DOHH2 (cell line): ENCODE measurements at regions not wholly inside any gene's neighbourhood (a gene's known extent, or its start where the extent isn't known, plus 50 kb on each side); places are given as distances from the start of the nearest gene placed in this dataset.

Source experiments
- H3F3A ChIP-seq: fragments of 200-600 bp; sonication (generic), shearing (Covaris generic); 2 replicates; pipeline ENCODE4 v1.6.0; 2016; ENCODE audit warnings: antibody characterized with exemption, mild to moderate bottlenecking; ENCODE audit not compliant: control insufficient read depth, insufficient read depth
- H3K27ac ChIP-seq: fragments of 200-600 bp; sonication (generic); 2 replicates; pipeline ENCODE4 v1.5.1; 2014; ENCODE audit warnings: low read depth, mild to moderate bottlenecking, low read length, moderate library complexity
- H3K27me3 ChIP-seq: fragments of 200-600 bp; sonication (generic); 2 replicates; pipeline ENCODE4 v1.6.1; 2014; ENCODE audit warnings: mild to moderate bottlenecking, low read length, mixed read lengths; ENCODE audit not compliant: control insufficient read depth
- H3K36me3 ChIP-seq: fragments of 200-600 bp; sonication (generic); 2 replicates; pipeline ENCODE4 v1.6.1; 2014; ENCODE audit warnings: mild to moderate bottlenecking, low read length, moderate library complexity, mixed read lengths; ENCODE audit not compliant: control insufficient read depth
- H3K4me1 ChIP-seq: fragments of 200-600 bp; sonication (generic); 2 replicates; pipeline ENCODE4 v1.6.1; 2014; ENCODE audit warnings: mild to moderate bottlenecking, low read length, mixed read lengths; ENCODE audit not compliant: control insufficient read depth
- H3K4me2 ChIP-seq: fragments of 200-600 bp; sonication (generic); 2 replicates; pipeline ENCODE4 v1.6.0; 2014; ENCODE audit warnings: mild to moderate bottlenecking, low read length, moderate library complexity
- H3K4me3 ChIP-seq: fragments of 200-600 bp; sonication (generic); 2 replicates; pipeline ENCODE4 v1.5.1; 2014; ENCODE audit warnings: mild to moderate bottlenecking, low read length, mixed read lengths
- H3K79me2 ChIP-seq: fragments of 200-600 bp; sonication (generic); 2 replicates; pipeline ENCODE4 v1.6.1; 2014; ENCODE audit warnings: mild to moderate bottlenecking, low read length, mixed read lengths; ENCODE audit not compliant: control insufficient read depth
- H3K9me2 ChIP-seq: fragments of 200-600 bp; sonication (generic); replicated peaks from 2 replicates; pipeline ENCODE4 v1.6.1; 2014; ENCODE audit warnings: mild to moderate bottlenecking, low read length, mixed read lengths; ENCODE audit not compliant: control insufficient read depth
- H3K9me3 ChIP-seq: fragments of 200-600 bp; sonication (generic); 2 replicates; pipeline ENCODE4 v1.6.1; 2014; ENCODE audit warnings: antibody characterized with exemption, low read length, mixed read lengths; ENCODE audit not compliant: control insufficient read depth, insufficient read depth
- H4K20me1 ChIP-seq: fragments of 200-600 bp; sonication (generic); 2 replicates; pipeline ENCODE4 v1.6.0; 2014; ENCODE audit warnings: low read depth, mild to moderate bottlenecking, antibody characterized with exemption, low read length, moderate library complexity; ENCODE audit not compliant: control insufficient read depth, insufficient read depth
- EZH2phosphoT487 ChIP-seq: fragments of 200-600 bp; sonication (generic); IDR thresholded peaks from 2 replicates; pipeline ENCODE4 v1.6.1; 2017; ENCODE audit warnings: borderline replicate concordance, mild to moderate bottlenecking, antibody characterized with exemption, low read length, moderate library complexity, mixed read lengths
- TF ChIP-seq, protein P1 (sequence below): fragments of 200-600 bp; sonication (generic); IDR thresholded peaks from one replicate; pipeline ENCODE4 v1.5.1; 2014; ENCODE audit warnings: antibody characterized with exemption, mild to moderate bottlenecking, low read depth, low read length; ENCODE audit not compliant: poor library complexity, severe bottlenecking

DNA sequence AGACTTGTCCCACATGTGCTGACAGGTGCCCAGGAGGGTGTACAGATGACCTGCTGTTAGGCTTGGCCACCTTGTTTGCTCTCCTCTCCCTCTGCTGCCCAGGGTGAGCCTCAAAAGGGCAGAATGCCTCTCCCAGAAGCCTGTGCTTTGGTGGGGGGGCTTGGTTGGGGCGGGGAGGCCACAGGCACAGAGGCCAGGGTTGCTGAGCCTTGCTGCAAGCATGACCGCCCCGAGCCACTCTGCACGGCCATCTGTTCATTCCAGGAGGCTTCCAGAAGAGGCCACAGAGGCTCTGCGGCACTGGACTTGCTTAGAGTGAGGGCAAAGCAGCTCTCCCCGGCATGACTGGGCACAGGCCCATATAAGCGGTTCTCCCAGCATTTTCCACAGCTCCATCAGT, 190.8 kb downstream of the GLRX3 start:
- Histone ChIP-seq H4K20me1 (no peaks in the 10 kb centered on the region), H3K27ac (no peak overlapping the region), H3K79me2 (no peaks in the 10 kb centered on the region), H3K4me3 (no peak overlapping the region), H3K36me3 (no peaks in the 10 kb centered on the region), H3K9me2 (no peaks in the 10 kb centered on the region), H3K27me3 (no peaks in the 10 kb centered on the region), H3K4me2 (no peak overlapping the region), H3K4me1 (no peaks in the 10 kb centered on the region), H3F3A (no peaks in the 10 kb centered on the region), H3K9me3 (no peaks in the 10 kb centered on the region)
- TF ChIP-seq, protein P1, sequence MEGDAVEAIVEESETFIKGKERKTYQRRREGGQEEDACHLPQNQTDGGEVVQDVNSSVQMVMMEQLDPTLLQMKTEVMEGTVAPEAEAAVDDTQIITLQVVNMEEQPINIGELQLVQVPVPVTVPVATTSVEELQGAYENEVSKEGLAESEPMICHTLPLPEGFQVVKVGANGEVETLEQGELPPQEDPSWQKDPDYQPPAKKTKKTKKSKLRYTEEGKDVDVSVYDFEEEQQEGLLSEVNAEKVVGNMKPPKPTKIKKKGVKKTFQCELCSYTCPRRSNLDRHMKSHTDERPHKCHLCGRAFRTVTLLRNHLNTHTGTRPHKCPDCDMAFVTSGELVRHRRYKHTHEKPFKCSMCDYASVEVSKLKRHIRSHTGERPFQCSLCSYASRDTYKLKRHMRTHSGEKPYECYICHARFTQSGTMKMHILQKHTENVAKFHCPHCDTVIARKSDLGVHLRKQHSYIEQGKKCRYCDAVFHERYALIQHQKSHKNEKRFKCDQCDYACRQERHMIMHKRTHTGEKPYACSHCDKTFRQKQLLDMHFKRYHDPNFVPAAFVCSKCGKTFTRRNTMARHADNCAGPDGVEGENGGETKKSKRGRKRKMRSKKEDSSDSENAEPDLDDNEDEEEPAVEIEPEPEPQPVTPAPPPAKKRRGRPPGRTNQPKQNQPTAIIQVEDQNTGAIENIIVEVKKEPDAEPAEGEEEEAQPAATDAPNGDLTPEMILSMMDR, result no peak
- no peak for TF ChIP-seq EZH2phosphoT487

DNA sequence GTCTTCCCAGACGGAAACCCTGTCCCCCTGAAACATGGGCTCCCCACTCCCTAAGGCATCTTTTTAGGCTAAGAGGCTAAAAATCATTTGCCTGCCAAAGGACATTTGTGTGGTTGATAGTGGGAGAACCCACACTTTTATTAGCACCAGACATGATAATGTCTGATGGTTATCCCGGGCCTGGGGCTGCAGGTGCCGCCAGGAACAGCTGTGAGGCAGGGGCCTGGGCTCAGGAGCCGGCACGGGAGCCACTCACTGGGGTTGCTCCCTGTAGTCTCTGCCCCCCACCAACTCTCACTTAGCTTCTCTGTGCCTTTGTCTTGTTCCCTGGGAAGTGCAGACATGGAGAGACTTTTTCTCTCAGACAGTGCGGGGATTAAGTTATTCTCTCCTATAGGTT, 193.6 kb downstream of the GLRX3 start:
- H3K79me2 ChIP-seq, result no peaks in the 10 kb centered on the region
- H3K36me3 ChIP-seq, result no peaks in the 10 kb centered on the region
- no peaks in the 10 kb centered on the region for H3K27me3 ChIP-seq
- no peaks in the 10 kb centered on the region for H3K9me2 ChIP-seq
- no peaks in the 10 kb centered on the region for H3F3A ChIP-seq
- H3K4me1 ChIP-seq, result no peaks in the 10 kb centered on the region
- H3K27ac ChIP-seq, result no peak overlapping the region
- H3K4me3 ChIP-seq, result no peak overlapping the region
- TF ChIP-seq, protein P1, result no peak
- TF ChIP-seq EZH2phosphoT487, result no peak
- no peaks in the 10 kb centered on the region for H4K20me1 ChIP-seq
- H3K4me2 ChIP-seq, result no peak overlapping the region
- no peaks in the 10 kb centered on the region for H3K9me3 ChIP-seq

DNA sequence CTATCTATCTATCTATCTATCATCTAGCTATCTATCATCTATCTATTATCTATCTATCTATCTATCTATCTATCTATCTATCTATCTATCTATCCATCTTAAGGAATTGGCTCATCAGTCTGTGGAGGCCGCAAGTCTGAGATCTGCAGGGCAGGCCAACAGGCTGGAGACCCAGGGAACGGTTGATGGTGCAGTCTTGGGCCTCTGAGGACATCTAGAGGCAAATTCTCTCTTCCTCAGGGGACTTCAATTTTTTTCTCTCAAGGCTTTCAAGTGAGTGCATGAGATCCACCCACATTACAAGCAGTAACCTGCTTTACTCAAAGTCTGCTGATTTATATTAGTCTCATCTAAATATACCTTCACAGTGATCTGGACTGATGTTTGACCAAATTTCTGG, 197.0 kb downstream of the GLRX3 start:
- no peaks in the 10 kb centered on the region for H3K36me3 ChIP-seq
- no peaks in the 10 kb centered on the region for H3K4me1 ChIP-seq
- H3K27ac ChIP-seq, result no peak overlapping the region
- H3F3A ChIP-seq, result no peaks in the 10 kb centered on the region
- no peak for TF ChIP-seq EZH2phosphoT487
- TF ChIP-seq, protein P1, result peak; percentile 9
- no peak overlapping the region for H3K4me3 ChIP-seq
- H3K27me3 ChIP-seq, result no peaks in the 10 kb centered on the region
- no peaks in the 10 kb centered on the region for H3K9me3 ChIP-seq
- no peaks in the 10 kb centered on the region for H4K20me1 ChIP-seq
- H3K79me2 ChIP-seq, result no peaks in the 10 kb centered on the region
- no peak overlapping the region for H3K4me2 ChIP-seq
- H3K9me2 ChIP-seq, result no peaks in the 10 kb centered on the region

DNA sequence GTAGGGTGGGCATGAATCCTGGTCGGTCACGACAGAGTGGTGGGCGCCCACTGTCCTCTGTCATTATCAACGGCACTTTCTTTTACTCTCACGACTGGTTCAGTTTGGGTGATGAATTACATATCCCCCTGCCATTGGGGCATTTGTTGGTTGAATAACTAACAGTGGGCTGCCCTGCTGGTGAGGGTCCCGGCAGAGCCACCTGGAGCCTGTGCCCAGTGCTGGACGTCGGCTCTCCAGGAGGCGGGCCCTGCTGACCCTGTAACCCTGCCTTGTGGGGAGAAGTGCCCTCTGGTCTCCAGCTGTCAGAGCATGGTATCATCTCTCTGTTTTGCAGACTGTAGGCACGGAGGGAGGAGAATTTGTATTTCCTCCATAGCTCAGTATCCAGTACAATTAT, 199.1 kb downstream of the GLRX3 start:
- H3K4me3 ChIP-seq, result no peak overlapping the region
- no peaks in the 10 kb centered on the region for H3K36me3 ChIP-seq
- TF ChIP-seq, protein P1, result no peak
- TF ChIP-seq EZH2phosphoT487, result no peak
- no peaks in the 10 kb centered on the region for H3K27me3 ChIP-seq
- no peaks in the 10 kb centered on the region for H3K9me3 ChIP-seq
- H3K4me2 ChIP-seq, result no peak overlapping the region
- H3K27ac ChIP-seq, result no peak overlapping the region
- H3K9me2 ChIP-seq, result no peaks in the 10 kb centered on the region
- no peaks in the 10 kb centered on the region for H3F3A ChIP-seq
- H3K79me2 ChIP-seq, result no peaks in the 10 kb centered on the region
- no peaks in the 10 kb centered on the region for H4K20me1 ChIP-seq
- no peaks in the 10 kb centered on the region for H3K4me1 ChIP-seq
